Ishikawa (cell line): ENCODE measurements at regions not wholly inside any gene's neighbourhood (a gene's known extent, or its start where the extent isn't known, plus 50 kb on each side); places are given as distances from the start of the nearest gene placed in this dataset.

ENCODE experiments used
- CEBPB ChIP-seq: IDR thresholded peaks from 2 replicates; pipeline ENCODE4 v1.6.1; 2012
- CREB1 ChIP-seq: IDR thresholded peaks from 2 replicates; pipeline ENCODE4 v1.6.1; 2012; ENCODE audit warnings: low read depth
- EGR1 ChIP-seq: IDR thresholded peaks from 2 replicates; pipeline ENCODE4 v1.6.1; 2012
- EP300 ChIP-seq: IDR thresholded peaks from 2 replicates; pipeline ENCODE4 v1.6.1; 2012; ENCODE audit warnings: borderline replicate concordance
- FOXM1 ChIP-seq: IDR thresholded peaks from 2 replicates; pipeline ENCODE4 v1.6.1; 2012; ENCODE audit warnings: low read depth, borderline replicate concordance
- MAX ChIP-seq: IDR thresholded peaks from 2 replicates; pipeline ENCODE4 v1.6.1; 2012
- NFIC ChIP-seq: IDR thresholded peaks from 2 replicates; pipeline ENCODE4 v1.6.1; 2012
- RAD21 ChIP-seq: IDR thresholded peaks from 2 replicates; pipeline ENCODE4 v1.6.1; 2012; ENCODE audit warnings: low read depth
- REST ChIP-seq: IDR thresholded peaks from 2 replicates; pipeline ENCODE4 v1.6.1; 2012; ENCODE audit warnings: low read depth, mild to moderate bottlenecking
- TAF1 ChIP-seq: IDR thresholded peaks from 2 replicates; pipeline ENCODE4 v1.6.1; 2012; ENCODE audit warnings: low read depth, mild to moderate bottlenecking
- TCF12 ChIP-seq: IDR thresholded peaks from 2 replicates; pipeline ENCODE4 v1.6.1; 2012; ENCODE audit warnings: low read depth
- TEAD4 ChIP-seq: IDR thresholded peaks from 2 replicates; pipeline ENCODE4 v1.6.1; 2012
- USF1 ChIP-seq: IDR thresholded peaks from 2 replicates; pipeline ENCODE4 v1.6.1; 2012
- YY1 ChIP-seq: IDR thresholded peaks from 2 replicates; pipeline ENCODE4 v1.6.1; 2012; ENCODE audit warnings: low read depth
- ZBTB7A ChIP-seq: IDR thresholded peaks from 2 replicates; pipeline ENCODE4 v1.6.1; 2012; ENCODE audit warnings: low read depth

- TF ChIP-seq NFIC, result no peak
- no peak for TF ChIP-seq TAF1
- TF ChIP-seq TEAD4, result no peak
- TF ChIP-seq EGR1, result no peak
- no peak for TF ChIP-seq RAD21
- no peak for TF ChIP-seq EP300
- no peak for TF ChIP-seq FOXM1
- no peak for TF ChIP-seq YY1
- no peak for TF ChIP-seq REST
- TF ChIP-seq MAX, result no peak
- no peak for TF ChIP-seq CEBPB
- TF ChIP-seq USF1, result no peak
- TF ChIP-seq ZBTB7A, result no peak
- no peak for TF ChIP-seq CREB1
- no peak for TF ChIP-seq TCF12
Measured at GRCh38 chr20:50310673-50311051, 120.0 kb downstream of the CEBPB start.

GRCh38 chr20:50311308-50312001 is 120.8 kb downstream of the CEBPB start:
- TF ChIP-seq TAF1 (no peak), CEBPB (no peak), TCF12 (no peak), USF1 (no peak), EGR1 (no peak), FOXM1 (no peak), EP300 (no peak), ZBTB7A (no peak), MAX (no peak), YY1 (no peak), REST (no peak), RAD21 (no peak), NFIC (no peak)

- no peak for TF ChIP-seq USF1
- no peak for TF ChIP-seq TCF12
- no peak for TF ChIP-seq CREB1
- no peak for TF ChIP-seq NFIC
- TF ChIP-seq RAD21, result no peak
- TF ChIP-seq EP300, result no peak
- TF ChIP-seq MAX, result no peak
- TF ChIP-seq YY1, result no peak
- no peak for TF ChIP-seq FOXM1
- TF ChIP-seq ZBTB7A, result no peak
- TF ChIP-seq REST, result no peak
- TF ChIP-seq TEAD4, result no peak
- no peak for TF ChIP-seq EGR1
- no peak for TF ChIP-seq TAF1
- no peak for TF ChIP-seq CEBPB
Measured at GRCh38 chr20:50312002-50312681, 121.5 kb downstream of the CEBPB start.
